ENCODE measurements at regions not wholly inside any gene's neighbourhood (a gene's known extent, or its start where the extent isn't known, plus 50 kb on each side); places are given as distances from the start of the nearest gene placed in this dataset.
A peak's percentile ranks its signal among the peaks of the same experiment; 100 is the strongest.
"Not testable (repeated sequence)": the region's sequence is repeated elsewhere in the genome, so short reads cannot be mapped to it uniquely, and the experiment has no call there.

GRCh38 chr2:37771600-37772088, 100.2 kb upstream of the CDC42EP3 start:
- peak overlapping the region; percentile 27 for H3K4me2 ChIP-seq (ENCODE audit: insufficient read depth, low read length)
- no peaks in the 10 kb centered on the region for H3K9me3 ChIP-seq (ENCODE audit: low read depth, low read length)
- H3K27me3 ChIP-seq (ENCODE audit: insufficient read depth, low read length): no peaks in the 10 kb centered on the region
- H4K20me1 ChIP-seq (ENCODE audit: insufficient read depth, low read length): no peaks in the 10 kb centered on the region
- no peak for TF ChIP-seq CTCF (IDR thresholded peaks at IDR 0.05; ENCODE audit: extremely low read depth, low read depth, low read length)
- peak overlapping the region; percentile 64 for H3K27ac ChIP-seq (ENCODE audit: low read depth, low read length)
- peaks cover 2% of the 10 kb centered on the region for H3K79me2 ChIP-seq (ENCODE audit: insufficient read depth, low read length)
- peaks cover 75% of the 10 kb centered on the region for H3K4me1 ChIP-seq (ENCODE audit: insufficient read depth, low read length)
- DNase-seq (ENCODE audit: insufficient read length, low spot score, missing footprints): no peak
- H3K36me3 ChIP-seq (ENCODE audit: insufficient read depth, low read length): no peaks in the 10 kb centered on the region
- no peak overlapping the region for H2AFZ ChIP-seq (ENCODE audit: low read length)
- H3K4me3 ChIP-seq (ENCODE audit: insufficient read depth, low read length): peak overlapping the region; percentile 34

GRCh38 chr2:37773371-37774130, 102.1 kb upstream of the CDC42EP3 start:
- Histone ChIP-seq H3K9me3 (ENCODE audit: low read depth, low read length) (no peaks in the 10 kb centered on the region), H3K4me3 (ENCODE audit: insufficient read depth, low read length) (no peak overlapping the region), H3K27me3 (ENCODE audit: insufficient read depth, low read length) (no peaks in the 10 kb centered on the region), H4K20me1 (ENCODE audit: insufficient read depth, low read length) (no peaks in the 10 kb centered on the region), H3K36me3 (ENCODE audit: insufficient read depth, low read length) (no peaks in the 10 kb centered on the region), H3K79me2 (ENCODE audit: insufficient read depth, low read length) (peaks cover 2% of the 10 kb centered on the region), H2AFZ (ENCODE audit: low read length) (no peak overlapping the region), H3K4me1 (ENCODE audit: insufficient read depth, low read length) (peaks cover 64% of the 10 kb centered on the region), H3K27ac (ENCODE audit: low read depth, low read length) (no peak overlapping the region), H3K4me2 (ENCODE audit: insufficient read depth, low read length) (no peak overlapping the region)
- no peak for TF ChIP-seq CTCF (IDR thresholded peaks at IDR 0.05; ENCODE audit: extremely low read depth, low read depth, low read length)
- no peak for DNase-seq (ENCODE audit: insufficient read length, low spot score, missing footprints)

GRCh38 chr2:37774171-37774944, 102.9 kb upstream of the CDC42EP3 start:
- H3K4me1 ChIP-seq (ENCODE audit: insufficient read depth, low read length): peaks cover 61% of the 10 kb centered on the region

GRCh38 chr2:37774976-37775907, 103.8 kb upstream of the CDC42EP3 start:
- H4K20me1 ChIP-seq (ENCODE audit: insufficient read depth, low read length): no peaks in the 10 kb centered on the region
- peaks cover 63% of the 10 kb centered on the region for H3K4me1 ChIP-seq (ENCODE audit: insufficient read depth, low read length)
- peaks cover 2% of the 10 kb centered on the region for H3K79me2 ChIP-seq (ENCODE audit: insufficient read depth, low read length)
- H3K9me3 ChIP-seq (ENCODE audit: low read depth, low read length): no peaks in the 10 kb centered on the region
- no peak for DNase-seq (ENCODE audit: insufficient read length, low spot score, missing footprints)
- H3K27ac ChIP-seq (ENCODE audit: low read depth, low read length): peak overlapping the region; percentile 96
- no peaks in the 10 kb centered on the region for H3K36me3 ChIP-seq (ENCODE audit: insufficient read depth, low read length)
- no peak for TF ChIP-seq CTCF (IDR thresholded peaks at IDR 0.05; ENCODE audit: extremely low read depth, low read depth, low read length)
- no peak overlapping the region for H3K4me3 ChIP-seq (ENCODE audit: insufficient read depth, low read length)
- no peak overlapping the region for H2AFZ ChIP-seq (ENCODE audit: low read length)
- H3K27me3 ChIP-seq (ENCODE audit: insufficient read depth, low read length): no peaks in the 10 kb centered on the region
- peak overlapping the region; percentile 68 for H3K4me2 ChIP-seq (ENCODE audit: insufficient read depth, low read length)

More at GRCh38 chr2:37774171-37774944, 102.9 kb upstream of the CDC42EP3 start:
- not testable (repeated sequence) for H3K9me3 ChIP-seq (ENCODE audit: low read depth, low read length); H3K36me3 ChIP-seq (ENCODE audit: insufficient read depth, low read length); DNase-seq (ENCODE audit: insufficient read length, low spot score, missing footprints); H3K79me2 ChIP-seq (ENCODE audit: insufficient read depth, low read length); H2AFZ ChIP-seq (ENCODE audit: low read length); H4K20me1 ChIP-seq (ENCODE audit: insufficient read depth, low read length); H3K4me3 ChIP-seq (ENCODE audit: insufficient read depth, low read length); H3K27me3 ChIP-seq (ENCODE audit: insufficient read depth, low read length); H3K4me2 ChIP-seq (ENCODE audit: insufficient read depth, low read length)
- H3K27ac ChIP-seq (ENCODE audit: low read depth, low read length): peak overlapping the region; percentile 96
